Neural cell (in vitro differentiated cells): ENCODE measurements at regions not wholly inside any gene's neighbourhood (a gene's known extent, or its start where the extent isn't known, plus 50 kb on each side); places are given as distances from the start of the nearest gene placed in this dataset.

Experiments used
- RAD21 ChIP-seq: fragments of 450-650 bp; conservative IDR thresholded peaks from 2 replicates; pipeline ENCODE4 v1.6.1; 2014; ENCODE audit warnings: antibody characterized with exemption, mild to moderate bottlenecking, moderate library complexity
- SMC3 ChIP-seq: fragments of 450-650 bp; conservative IDR thresholded peaks from 2 replicates; pipeline ENCODE4 v1.6.1; 2014; ENCODE audit warnings: antibody characterized with exemption, mild to moderate bottlenecking, moderate library complexity; ENCODE audit not compliant: poor library complexity
- TAF1 ChIP-seq: IDR thresholded peaks from 2 replicates; pipeline ENCODE4 v1.6.1; 2012; ENCODE audit warnings: low read depth
- TF ChIP-seq, protein P1 (sequence below): fragments of 450-650 bp; IDR thresholded peaks from 2 replicates; pipeline ENCODE4 v1.5.1; 2014; ENCODE audit warnings: antibody characterized with exemption, mild to moderate bottlenecking, moderate library complexity; ENCODE audit not compliant: poor library complexity, severe bottlenecking

DNA sequence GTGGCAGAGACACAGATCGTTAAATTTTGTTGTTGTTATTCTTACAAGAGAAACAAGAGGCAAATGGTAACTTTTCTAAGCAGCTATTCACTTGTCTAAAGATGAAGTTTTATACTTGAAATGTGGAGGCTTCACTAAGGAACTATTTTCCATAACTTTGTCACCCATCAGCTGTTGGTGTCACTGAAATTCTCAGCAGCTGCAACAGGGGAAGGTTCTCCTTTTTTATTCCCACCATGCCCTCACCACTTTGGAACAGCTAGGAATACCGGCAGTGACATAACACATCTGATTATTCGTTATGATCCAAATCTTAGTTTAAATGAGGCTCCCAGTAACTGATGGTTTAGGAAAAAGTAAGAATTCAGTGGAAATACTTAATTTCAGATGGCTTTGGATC lies 147.0 kb upstream of the LEF1 start:
- TF ChIP-seq, protein P1, sequence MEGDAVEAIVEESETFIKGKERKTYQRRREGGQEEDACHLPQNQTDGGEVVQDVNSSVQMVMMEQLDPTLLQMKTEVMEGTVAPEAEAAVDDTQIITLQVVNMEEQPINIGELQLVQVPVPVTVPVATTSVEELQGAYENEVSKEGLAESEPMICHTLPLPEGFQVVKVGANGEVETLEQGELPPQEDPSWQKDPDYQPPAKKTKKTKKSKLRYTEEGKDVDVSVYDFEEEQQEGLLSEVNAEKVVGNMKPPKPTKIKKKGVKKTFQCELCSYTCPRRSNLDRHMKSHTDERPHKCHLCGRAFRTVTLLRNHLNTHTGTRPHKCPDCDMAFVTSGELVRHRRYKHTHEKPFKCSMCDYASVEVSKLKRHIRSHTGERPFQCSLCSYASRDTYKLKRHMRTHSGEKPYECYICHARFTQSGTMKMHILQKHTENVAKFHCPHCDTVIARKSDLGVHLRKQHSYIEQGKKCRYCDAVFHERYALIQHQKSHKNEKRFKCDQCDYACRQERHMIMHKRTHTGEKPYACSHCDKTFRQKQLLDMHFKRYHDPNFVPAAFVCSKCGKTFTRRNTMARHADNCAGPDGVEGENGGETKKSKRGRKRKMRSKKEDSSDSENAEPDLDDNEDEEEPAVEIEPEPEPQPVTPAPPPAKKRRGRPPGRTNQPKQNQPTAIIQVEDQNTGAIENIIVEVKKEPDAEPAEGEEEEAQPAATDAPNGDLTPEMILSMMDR: no peak
- TF ChIP-seq RAD21: no peak
- no peak for TF ChIP-seq SMC3
- TF ChIP-seq TAF1: no peak
